Cardiac fibroblast (primary cell): ENCODE measurements at regions not wholly inside any gene's neighbourhood (a gene's known extent, or its start where the extent isn't known, plus 50 kb on each side); places are given as distances from the start of the nearest gene placed in this dataset.
"Not testable (repeated sequence)": the region's sequence is repeated elsewhere in the genome, so short reads cannot be mapped to it uniquely, and the experiment has no call there.

ENCODE experiments used
- DNase-seq, 2 donors: peaks; one replicate each; pipeline versions ENCODE4 v3.0.0 to v3.0.0-alpha.2; 2010; ENCODE audit warnings: low read depth in 2 of 2
- H3K4me3 ChIP-seq, 2 donors: replicated peaks in 1 of 2; 1 replicate in 1 of 2; 2 replicates in 1 of 2; pipeline ENCODE4 v1.5.1; 2011; ENCODE audit warnings: low read depth in 2 of 2, low read length in 2 of 2, mild to moderate bottlenecking in 2 of 2, moderate library complexity in 1 of 2
- CTCF ChIP-seq: IDR thresholded peaks from one replicate; pipeline ENCODE4 v1.5.1; 2011; ENCODE audit warnings: low read depth, mild to moderate bottlenecking, low read length, inconsistent platforms

GRCh38 chr6:22208026-22208425 lies 88.8 kb downstream of the PRL start:
- no peak for TF ChIP-seq CTCF
- no peak overlapping the region for H3K4me3 ChIP-seq
- no peak for DNase-seq

- no peak for TF ChIP-seq CTCF
- H3K4me3 ChIP-seq: no peak overlapping the region
Observed at GRCh38 chr6:22214314-22214713, 82.5 kb downstream of the PRL start.

GRCh38 chr6:22215474-22215873 lies 81.4 kb downstream of the PRL start:
- H3K4me3 ChIP-seq, DNase-seq: not testable (repeated sequence)

More at GRCh38 chr6:22214314-22214713, 82.5 kb downstream of the PRL start:
- no peak for DNase-seq

DNA sequence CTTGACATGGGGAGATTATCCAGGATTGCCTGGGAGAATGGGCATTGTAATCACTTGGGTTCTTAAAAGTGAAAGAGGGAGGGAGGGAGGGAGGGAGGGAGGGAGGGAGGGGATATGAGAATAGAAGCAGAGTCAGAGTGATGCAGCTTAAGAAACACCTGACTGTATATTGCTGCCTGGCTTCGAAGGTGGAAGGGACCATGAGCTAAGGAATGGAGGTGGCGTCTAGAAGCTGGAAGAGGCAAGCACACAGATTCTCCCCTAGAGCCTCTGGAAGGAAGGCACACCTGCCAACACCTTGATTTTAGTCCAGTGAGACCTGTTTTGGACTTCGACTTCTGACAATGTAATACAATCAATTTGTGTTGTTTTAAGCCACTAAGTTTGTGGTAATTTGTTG lies 78.4 kb downstream of the PRL start:
- TF ChIP-seq CTCF: no peak
- DNase-seq: no peak
- H3K4me3 ChIP-seq: no peak overlapping the region

GRCh38 chr6:22219925-22220324 lies 76.9 kb downstream of the PRL start:
- no peak for DNase-seq
- TF ChIP-seq CTCF: no peak
- no peak overlapping the region for H3K4me3 ChIP-seq

GRCh38 chr6:22221211-22221610 lies 75.6 kb downstream of the PRL start:
- H3K4me3 ChIP-seq: no peak overlapping the region
- TF ChIP-seq CTCF: no peak
- no peak for DNase-seq

DNA sequence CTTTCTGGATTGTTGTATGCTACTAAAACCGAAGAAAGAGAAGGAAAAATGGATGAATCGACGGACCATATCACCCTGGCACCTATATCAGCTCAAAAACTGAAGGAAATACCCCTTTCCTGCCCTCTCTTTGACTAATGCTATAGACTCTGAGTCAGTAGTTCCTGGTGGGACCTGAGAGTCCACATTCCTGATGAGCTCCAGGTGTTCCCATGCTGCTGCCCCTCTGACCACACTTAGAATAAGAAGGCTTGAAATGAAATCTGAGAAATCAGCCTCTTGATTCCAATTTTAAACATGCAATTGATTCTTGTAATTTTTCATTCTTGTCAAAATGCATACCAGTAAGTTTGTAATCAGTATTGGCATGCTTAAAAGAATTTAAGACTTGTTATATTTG lies 75.2 kb downstream of the PRL start:
- no peak overlapping the region for H3K4me3 ChIP-seq
- DNase-seq: no peak
- TF ChIP-seq CTCF: no peak
